ENCODE measurements at regions not wholly inside any gene's neighbourhood (a gene's known extent, or its start where the extent isn't known, plus 50 kb on each side); places are given as distances from the start of the nearest gene placed in this dataset.

DNA sequence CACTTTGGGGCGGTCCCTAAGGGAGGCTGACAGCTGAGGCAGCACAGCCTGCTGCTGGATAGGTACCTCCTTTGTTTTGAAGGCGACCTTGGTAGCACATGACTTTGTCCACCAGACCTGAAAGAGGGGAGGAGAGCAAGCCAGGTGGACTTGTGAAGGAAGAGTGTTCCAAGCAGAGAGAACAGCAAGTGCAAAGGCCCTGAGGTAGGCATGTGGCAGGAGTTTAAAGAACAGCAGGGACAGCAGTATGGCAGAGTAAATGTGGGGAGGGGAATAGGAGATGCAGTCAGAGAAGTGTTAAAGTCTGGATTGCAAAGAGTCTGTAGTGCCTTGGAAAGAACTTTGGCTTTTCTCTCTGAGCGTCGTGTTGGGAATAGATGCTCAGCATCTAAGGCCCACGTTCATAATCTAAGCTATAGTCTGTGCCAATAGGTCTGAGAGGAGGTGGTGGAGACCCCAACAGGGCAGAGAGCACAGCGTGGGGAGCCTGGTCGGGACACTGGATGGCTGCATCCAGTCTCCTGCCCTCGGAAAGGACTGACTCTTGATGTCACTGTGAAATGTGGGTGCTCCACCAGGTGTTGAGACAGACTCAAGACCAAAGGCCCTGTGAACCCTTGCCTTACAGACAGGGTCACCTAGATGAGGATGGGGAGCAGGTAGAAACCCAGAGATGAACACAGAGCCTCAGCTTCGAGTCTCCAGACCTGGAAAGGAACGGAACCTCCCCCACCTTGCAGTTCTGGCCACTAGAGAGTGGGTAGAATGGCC lies 242.1 kb upstream of the PWP1 start:
- no peak for DNase-seq (ENCODE audit: low spot score)

DNA sequence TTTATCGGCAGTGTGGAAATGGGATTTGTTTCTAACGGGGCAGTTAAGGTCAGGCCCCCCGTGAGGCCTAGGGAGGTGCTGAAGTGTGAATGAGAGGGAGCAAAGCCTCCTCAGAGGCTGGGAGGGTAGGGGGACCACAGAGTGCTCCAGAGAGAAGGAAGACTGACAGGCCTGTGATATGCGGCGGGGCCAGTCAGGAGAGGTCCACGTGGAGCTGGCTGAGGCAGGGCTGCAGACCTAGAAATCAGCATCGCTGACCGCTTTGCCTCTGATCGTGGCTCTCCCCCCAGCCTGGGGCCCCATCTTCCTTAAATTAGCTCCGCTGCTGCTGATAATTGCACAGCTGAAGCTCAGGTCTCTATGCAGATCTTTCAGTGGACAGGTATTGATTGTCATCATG lies 240.8 kb upstream of the PWP1 start:
- DNase-seq (ENCODE audit: low spot score) = no peak

DNA sequence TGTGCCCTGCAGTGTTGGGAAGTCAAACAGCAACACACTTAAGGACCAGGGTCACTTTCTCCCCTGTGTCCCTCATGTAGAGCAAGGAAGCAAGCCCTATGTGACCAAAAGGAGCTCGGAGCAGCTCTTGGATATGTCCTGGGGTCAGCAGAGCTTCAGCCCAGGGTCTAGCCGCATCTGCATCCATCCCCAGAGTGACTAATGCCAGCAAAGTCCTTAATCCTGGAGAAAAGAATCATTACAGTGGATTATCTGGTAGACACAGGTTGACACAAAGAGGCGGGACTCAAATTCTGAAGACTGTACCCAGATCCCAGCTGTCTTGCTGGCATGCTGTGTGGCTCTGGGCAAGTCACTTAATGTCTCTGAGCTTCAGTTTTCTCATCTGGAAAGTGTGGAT lies 239.1 kb upstream of the PWP1 start:
- no peak for DNase-seq (ENCODE audit: low spot score)

DNA sequence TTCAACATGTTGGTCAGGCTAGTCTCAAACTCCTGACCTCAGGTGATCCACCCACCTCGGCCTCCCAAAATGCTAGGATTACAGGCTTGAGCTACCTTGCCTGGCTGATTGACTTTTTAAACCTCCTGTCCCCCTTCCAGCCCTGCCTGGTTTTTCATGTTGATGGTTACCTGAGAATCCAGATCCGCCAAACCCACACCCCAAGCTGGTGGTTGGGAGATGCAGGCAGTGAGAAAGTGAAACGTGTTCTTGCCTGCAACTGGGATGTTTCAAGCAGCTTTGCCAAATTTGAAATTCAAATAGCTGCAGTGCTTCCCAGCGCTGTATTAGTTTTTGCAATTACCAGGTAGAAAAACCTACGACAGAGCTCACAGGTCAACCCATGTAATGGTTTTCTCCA lies 238.3 kb upstream of the PWP1 start:
- no peak for DNase-seq (ENCODE audit: low spot score)

DNA sequence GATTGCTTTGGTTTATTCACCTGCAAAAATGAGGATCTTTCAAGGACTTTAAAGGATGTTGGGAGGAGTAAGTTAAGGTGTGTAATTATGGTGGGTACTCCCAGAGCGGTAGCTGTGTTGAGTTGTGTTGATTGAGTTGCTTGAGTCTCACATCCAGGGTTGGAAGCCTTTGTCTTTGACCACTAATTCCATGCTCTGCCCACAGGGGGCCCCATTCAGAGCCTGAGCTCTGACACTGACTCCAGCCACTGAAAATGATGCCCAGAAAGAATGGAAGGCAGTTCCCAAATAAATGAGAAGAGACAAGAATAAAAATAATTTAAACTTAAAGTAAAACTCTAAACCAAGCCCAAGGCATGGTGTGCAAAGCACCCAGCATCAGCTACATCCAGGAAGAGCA lies 237.4 kb upstream of the PWP1 start:
- DNase-seq (ENCODE audit: low spot score) = no peak

DNA sequence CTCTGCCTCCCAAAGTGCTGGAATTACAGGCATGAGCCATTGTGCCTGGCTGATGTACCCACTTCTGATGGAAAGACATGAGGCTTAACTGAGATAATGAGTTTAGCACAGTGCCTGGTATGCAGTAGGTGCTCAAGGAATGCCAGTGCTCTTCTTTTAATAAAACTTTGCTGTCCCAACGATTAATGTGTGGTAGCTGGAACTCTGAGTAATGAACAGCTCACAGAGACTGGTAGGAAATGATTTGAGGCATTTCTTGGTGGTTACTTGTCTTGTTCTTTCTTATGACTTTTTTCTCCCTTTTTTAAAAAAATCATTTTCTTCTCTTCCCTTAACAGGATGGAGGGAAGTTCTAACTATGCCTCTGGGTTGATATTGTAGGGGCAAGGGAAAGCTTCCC lies 235.7 kb upstream of the PWP1 start:
- DNase-seq (ENCODE audit: low spot score) = no peak

DNA sequence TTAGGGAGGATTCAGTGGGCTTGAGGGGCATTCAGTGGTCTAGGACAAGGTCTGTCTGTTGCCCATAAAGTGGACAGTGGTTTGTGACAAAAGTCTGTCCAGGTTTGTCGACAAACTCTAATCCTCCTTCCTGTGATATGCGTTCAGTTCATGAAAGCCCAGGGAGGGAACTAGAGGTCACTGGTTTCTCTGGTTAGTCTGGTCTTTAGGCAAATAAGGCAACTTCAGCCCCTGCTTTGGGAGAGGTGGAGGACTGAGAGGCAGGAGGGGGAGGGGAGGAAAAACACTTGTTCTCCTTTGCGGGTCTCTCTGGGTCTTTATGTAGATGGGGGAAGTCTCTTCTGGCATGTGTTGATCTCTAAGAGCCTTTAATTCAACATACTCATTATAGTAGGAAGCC lies 235.1 kb upstream of the PWP1 start:
- DNase-seq (ENCODE audit: low spot score) = no peak

DNA sequence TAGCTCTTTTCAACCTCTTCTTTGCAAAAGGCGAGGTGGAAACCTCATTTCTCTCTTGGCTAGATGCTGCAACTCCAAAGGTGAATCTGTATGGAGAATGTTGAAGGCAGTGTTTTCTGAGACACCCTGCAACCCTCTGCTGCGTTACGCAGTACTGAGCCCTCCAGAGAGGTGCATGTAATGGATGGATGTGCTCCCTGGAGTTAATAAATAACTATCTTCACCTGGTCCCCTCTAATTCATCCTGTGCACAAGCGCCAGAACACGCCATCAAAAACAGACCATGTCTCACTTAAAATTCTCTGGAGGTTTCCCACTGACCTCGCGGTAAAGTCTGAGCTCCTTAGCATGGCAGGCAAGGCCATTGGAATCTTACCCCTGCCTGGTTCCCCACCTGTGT lies 234.4 kb upstream of the PWP1 start:
- no peak for DNase-seq (ENCODE audit: low spot score)

DNA sequence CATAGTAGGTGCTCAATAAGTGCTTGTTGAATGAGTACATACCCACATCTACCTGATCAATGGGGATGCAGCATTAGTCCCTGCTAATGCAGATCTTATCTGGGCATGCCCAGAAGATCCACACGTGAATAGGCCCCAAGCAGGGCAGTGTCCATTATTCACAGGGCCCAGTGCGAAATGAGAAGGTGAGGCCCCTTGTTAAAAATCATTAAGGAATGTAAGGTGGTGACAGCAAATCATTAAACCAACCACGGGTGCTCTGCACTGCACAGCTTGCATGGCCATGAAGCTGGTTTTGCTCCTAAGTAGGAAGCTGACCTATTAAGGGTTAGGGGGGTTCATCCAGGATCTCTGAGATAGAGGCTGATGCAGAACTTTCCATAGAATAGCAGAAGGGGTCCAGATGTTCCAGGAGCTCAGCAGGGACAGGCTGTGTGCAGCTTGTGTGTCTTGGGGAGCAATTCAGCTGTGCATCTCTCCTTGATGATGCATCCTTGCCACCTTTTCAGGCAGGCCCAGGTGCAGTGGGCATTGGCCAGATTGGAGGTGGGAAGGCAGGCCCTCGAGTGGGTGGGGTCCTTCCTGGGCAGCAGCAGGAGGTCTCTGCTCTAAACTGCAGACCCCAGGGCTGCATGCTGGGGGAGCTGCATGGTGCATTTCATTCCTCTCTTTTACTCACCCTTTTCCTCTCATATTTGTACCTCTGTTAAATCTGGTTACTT lies 231.3 kb upstream of the PWP1 start:
- no peak for DNase-seq (ENCODE audit: low spot score)

DNA sequence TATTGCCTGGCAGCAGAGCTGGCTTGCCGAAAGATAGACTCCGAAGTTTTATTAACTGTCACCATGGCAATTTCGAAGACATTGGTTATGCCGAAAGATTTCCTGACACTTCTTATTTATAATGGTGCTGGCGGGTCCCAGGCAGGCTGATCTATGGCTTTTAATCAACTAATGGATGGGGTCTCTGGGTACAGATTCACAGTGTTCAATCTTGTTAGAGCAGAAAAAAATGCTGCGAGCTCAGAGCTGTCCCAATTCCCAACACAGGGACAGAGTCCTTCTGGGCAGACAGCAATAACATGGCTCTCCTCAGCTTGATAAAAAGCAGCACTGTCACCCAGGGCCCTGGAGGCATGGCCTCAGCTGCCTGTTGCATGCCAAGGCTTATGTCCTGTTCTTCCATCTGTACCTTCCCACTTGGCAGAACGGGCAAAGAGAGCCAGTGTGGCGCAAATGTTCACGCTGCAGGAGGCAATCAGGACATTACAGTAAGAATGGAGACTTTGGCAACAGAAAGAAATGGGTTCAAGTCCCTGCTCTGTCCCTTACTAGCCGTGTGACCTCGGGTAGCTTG lies 228.2 kb upstream of the PWP1 start:
- DNase-seq (ENCODE audit: low spot score) = no peak

DNA sequence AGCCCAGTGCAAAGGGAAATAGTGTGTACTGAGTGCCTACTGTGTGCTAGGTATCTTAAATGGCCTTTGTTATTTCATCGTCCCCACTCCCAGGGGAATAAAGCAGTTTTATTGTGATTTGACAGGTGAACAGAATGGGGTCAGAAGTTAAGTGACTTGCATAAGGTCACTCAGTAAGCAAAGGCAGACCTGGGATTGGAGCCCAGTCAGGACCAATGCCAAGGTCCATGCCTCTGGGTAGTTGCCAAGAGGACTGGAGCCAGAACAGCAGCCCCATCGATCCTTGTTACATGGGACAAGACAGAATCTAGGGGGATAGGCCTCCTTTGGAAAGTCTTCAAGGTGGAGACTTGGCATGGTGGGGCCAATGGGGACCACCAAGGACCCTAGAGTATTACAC lies 227.4 kb upstream of the PWP1 start:
- no peak for DNase-seq (ENCODE audit: low spot score)

DNA sequence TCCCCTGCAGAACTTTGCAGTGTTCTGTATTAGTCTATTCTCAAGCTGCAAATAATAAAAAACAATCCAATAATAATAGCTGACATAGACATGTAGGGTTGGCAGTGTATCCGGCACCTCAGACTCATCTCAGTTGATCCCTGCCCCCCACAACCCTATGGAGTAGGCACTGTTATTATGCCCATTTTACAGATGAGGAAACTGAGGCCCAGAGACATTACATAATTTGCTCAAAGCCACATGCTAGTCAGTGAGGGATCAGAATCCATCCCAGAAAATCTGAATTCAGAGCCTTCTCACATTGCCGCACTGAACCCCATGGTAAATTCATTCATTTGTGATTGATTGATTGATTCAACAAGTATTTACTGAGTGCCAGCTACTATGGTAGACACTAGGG lies 226.6 kb upstream of the PWP1 start:
- no peak for DNase-seq (ENCODE audit: low spot score)

DNA sequence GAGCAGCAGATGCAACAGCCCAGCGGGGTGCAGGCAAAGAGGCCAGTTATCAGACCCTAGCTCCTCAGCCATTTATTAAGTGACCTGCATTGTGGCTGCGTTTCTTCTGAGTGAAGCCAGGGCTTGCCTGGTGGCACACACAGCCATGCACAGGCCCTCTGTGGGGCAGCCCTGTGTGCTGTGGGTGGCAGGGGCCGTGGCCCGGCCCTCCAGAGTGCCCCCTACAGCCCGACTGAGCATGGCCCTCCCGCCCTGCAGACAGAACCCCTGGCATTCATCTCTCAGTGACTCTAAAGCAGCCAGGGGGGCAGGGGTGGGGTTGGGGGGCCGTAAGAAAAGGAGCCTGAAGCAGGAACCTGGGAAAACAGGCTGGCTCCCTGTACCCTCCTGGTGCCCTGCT lies 226.0 kb upstream of the PWP1 start:
- DNase-seq (ENCODE audit: low spot score) = no peak

DNA sequence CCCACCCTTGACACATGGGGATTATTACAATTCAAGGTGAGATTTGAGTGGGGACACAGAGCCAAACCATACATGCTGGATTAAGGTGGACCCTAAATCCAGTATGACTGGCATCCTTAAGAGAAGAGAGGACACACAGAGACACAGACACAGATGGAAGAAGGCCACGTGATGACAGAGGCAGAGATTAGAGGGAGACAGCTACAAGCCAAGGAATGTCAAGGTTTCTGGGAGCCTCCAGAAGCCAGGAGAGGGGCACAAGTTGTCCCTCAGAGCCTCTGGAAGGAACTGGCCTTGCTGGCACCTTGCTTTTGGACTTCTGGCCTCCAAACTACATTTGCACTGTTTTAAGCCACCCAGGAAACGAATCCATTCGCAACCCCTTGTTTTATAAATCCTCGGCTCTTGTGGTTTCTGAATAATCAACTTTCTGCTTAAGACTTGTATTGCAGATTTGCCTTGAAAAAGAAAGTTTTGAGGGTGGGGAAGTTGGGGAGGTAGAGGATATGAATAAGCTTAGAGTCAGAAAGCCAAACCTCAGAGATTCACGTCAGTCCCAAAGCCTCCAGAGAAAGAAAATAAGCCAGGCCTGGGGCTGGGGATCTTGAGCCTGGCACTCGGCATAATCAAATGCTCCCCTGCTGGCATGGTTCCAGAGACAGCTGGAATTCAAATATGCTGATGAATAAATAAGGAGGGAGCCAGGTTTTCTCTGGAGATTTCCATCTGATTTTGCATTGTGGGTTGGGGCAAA lies 224.2 kb upstream of the PWP1 start:
- DNase-seq (ENCODE audit: low spot score) = peak; percentile 11

DNA sequence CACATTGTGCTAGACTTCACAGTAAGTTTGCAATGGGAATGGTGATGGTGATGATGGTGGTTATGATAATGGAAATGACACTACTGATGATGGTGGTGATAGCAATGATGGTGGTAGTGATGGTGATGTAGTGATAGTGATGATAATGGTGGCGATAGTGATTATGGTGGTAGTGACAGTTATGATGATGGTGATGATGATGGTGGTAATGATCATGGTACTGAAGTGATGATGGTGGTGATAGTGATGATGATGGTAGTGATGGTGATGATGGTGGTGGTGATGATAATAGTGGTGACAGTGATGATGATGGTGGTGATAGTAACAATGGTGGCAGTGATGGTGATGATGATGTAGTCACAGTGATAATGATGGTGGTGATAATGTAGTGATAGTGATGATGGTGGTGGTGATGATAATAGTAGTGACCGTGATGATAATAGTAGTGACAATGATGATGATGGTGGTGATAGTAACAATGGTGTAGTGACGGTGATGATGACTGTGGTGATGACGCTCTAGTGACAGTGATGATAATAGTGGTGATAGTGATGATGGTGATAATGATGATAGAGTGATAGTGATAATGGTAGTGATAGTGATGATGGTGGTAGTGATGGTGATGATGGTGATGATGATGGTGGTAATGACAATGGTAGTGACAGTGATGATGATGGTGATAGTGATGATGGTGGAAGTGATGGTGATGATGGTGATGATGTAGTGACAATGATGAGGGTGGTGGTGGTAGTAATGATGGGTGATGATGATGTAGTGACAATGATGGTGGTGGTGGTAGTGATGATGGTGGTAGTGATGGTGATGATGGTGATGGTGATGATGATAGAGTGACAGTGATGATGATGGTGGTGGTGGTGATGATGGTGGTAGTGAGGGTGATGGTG lies 222.9 kb upstream of the PWP1 start:
- no peak for DNase-seq (ENCODE audit: low spot score)

DNA sequence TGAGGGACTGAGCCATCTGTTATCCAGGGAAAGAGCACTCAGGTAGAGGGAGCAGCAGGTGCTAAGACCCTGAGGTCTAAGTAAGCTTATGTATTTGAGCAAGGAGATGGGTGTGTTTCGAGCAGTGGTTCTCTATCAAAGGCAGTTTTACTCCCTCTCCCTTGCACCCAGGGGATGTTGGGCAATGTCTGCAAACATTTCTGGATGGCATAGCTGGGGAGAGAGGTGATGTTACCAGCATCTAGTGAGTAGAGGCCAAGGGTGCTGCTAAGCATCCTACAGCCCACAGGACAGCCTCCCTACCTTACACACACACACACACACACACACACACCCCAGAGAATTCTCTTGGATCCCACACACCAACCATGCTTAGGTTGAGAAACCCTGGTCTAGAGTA lies 221.0 kb upstream of the PWP1 start:
- no peak for DNase-seq (ENCODE audit: low spot score)

DNA sequence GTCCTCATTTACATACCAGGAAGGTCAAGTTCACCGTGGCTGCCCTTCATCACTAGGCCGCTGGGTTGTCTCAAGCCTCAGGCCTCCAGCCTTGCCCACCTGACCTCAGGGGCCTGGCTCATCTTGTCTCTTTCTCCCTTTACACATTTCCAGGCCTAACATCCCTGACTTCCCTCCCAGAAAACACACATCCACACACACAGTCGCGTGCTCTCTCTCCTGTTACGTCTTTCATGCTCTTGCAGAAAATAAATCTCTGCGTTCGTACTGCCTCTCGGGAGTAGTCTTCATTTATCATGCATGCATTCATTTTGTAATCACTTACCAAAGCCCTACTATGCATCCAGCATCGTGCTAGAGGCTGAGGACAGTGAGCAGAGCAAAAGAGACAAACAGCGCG lies 220.0 kb upstream of the PWP1 start:
- no peak for DNase-seq (ENCODE audit: low spot score)

DNA sequence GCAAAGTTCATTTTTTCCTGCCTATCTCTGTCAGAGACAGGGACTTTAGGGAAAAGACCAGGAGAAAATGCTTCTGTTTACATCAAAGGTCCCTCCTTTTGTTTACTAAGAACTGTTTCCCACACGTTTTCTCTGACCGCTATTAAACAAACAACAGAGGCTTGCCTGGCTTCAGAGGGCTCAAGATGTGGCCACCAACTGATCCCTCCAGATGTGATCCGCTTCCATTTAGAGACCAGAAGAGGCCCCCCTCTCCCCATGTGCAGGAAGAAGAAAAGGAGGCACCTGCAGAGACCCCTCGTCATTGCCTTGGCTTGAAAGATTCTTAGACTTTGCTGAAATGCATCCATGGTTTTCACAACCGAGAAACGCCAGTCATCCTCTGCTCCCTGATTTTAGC lies 217.9 kb upstream of the PWP1 start:
- DNase-seq (ENCODE audit: low spot score) = no peak

DNA sequence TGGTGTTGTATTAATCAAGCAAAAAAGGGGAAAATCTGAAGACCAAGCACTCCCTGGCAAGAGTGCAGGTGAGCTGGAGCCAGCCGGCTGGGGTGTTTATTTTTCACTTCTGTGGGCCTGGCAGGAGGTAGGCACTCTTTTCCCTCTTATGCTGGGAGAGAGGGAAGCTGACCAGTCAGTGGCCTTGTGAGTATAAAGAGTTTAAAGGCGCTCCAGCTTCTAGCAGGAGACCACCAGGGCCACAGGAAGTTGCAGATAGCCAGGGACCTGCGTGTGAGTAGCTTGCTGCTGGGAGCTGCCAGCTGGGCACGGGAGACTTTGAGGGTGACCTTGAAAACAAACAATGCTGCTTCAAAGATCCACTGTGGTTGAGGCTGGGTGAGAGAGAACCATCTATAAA lies 217.4 kb upstream of the PWP1 start:
- no peak for DNase-seq (ENCODE audit: low spot score)

DNA sequence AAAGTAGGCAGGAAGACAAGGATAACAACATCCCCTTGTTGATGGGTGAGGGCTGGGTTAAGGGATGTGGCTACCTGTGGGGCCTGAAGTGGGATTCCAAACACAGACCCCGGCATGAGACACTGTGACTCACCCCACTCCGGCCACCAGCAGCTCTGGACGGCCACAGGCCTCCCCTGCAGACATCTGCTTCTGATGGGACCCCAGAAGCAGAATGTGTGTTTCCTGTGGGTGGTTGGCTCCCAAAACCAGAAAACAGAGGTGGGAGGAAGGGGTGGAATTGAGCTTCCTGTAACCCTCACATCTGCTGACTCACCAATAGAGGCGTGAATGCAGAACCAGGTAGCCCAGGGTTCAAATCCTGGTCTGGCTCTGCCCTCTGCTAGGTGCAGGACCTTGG lies 216.6 kb upstream of the PWP1 start:
- no peak for DNase-seq (ENCODE audit: low spot score)

DNA sequence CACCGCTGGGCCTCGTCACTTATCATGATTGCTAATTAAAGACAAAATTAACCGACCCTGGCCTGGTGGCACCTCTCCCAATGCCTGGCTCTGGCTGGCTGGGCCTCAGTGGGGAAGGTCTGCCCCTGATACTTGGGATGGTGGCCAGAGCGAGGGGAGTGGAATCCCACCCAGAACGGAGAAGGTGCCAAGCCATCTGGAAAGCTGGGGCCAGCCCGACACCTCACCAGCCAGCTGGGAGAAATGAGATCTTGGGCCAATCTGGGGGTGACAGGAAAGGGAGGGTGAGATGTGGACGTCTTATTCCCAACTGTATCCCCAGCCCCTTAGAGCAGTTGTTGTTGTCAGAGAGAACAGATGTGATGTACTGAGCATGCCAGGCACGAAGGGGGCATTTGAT lies 215.0 kb upstream of the PWP1 start:
- no peak for DNase-seq (ENCODE audit: low spot score)

DNA sequence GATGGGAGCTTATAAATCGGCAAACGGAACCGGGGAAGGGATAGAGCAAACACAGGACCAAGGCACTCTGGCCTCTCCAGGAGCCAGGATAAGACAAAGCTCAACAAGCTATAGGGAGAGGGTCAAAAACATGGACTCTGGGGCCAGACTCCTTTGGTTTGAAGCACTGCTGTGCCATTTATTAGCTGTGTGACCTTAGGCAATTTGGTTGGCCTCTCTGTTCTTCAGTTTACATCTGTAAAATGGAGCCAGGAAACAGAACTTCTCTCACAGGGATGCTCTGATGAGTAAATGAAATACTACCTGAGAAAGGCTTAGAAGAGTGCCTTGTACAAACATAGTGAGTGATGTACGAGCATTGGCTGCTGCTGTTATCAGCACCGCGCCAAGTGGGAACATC lies 213.3 kb upstream of the PWP1 start:
- DNase-seq (ENCODE audit: low spot score) = no peak
